ENCODE measurements at regions not wholly inside any gene's neighbourhood (a gene's known extent, or its start where the extent isn't known, plus 50 kb on each side); places are given as distances from the start of the nearest gene placed in this dataset.
A peak's percentile ranks its signal among the peaks of the same experiment; 100 is the strongest.

DNA sequence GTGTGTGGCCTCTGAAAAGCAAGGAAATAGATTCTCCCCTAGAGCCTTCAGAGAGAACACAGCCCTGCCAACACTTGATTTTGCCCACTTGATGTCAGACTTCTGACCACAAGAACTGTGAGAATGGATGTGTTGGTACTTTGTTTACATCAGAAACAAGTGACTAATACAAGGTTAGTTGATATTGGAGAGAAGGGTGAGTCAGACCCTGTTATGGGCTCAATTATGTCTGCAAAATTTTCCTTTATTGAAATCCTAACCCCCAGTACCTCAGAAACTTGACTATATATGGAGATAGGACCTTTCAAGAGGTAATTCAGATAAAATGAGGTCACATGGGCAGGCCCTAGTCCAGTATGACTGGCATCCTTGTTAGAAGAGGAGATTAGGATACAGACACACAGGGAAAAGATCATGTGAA is 226.7 kb downstream of the RFC3 start:
- ATAC-seq: no peak

GRCh38 chr13:34046457-34046856 is 228.5 kb downstream of the RFC3 start:
- ATAC-seq: no peak

- peak; percentile 73 for ATAC-seq
Observed at GRCh38 chr13:34048652-34049051, 230.7 kb downstream of the RFC3 start.

DNA sequence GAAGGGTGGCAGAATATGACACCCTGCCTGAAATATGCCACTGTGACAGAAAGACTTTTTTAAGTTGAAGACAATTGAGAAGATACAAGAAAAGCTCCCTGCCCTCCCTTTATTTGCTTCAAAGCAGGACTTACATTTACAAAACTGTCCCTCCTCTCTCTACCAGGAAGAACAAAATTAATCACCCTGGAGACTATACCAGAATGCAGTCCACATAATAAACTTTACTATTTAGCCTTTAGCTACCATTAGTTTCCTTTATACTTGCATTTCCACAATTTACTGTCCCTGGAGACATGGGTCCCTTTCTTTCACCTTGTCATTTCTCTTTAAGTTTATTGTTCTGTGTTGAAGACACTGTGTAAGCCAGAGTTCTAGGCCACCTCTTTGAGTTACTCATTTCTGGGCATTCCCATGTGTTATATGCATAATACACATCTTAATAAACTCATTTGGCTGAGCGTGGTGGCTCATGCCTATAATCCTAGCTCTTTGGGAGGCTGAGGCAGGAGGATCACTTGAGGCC is 238.8 kb downstream of the RFC3 start:
- ATAC-seq: no peak

DNA sequence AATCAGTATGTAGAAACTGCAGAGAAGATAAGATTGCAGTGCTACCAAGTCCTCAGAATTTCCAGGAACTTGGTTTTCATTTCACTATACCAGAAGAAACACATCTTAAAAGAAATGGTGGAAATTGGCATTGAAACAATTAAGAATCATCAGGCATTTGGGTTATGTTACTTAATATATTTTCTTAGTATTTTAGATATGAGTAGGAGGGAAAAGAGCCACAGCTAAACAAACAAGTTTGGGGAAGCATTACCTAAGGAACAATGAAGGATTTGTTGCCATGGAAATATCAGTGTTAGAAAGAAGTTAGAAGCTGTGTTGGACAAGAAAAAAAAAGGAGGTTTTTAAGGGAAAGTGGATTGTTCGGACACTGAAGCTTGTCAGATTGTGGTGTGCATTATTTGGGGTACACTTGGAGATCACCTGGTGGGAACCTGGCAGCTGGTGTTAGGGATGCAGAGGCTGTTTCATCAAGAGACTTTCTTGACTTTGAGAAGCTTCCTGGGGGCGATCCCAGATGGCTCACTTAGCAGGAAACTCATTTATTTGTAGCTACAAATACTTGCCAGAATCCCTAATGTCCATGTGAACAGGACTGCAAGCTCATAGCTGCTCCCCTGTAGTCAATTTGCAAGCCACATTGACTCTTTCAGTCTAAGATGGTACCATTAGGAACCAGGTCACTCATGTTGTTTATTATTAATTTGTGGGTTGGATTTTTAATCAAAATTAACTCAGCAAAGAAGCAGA is 246.7 kb downstream of the RFC3 start:
- no peak for ATAC-seq

- ATAC-seq: peak; percentile 99
Observed at GRCh38 chr13:34065928-34066327, 248.0 kb downstream of the RFC3 start.

DNA sequence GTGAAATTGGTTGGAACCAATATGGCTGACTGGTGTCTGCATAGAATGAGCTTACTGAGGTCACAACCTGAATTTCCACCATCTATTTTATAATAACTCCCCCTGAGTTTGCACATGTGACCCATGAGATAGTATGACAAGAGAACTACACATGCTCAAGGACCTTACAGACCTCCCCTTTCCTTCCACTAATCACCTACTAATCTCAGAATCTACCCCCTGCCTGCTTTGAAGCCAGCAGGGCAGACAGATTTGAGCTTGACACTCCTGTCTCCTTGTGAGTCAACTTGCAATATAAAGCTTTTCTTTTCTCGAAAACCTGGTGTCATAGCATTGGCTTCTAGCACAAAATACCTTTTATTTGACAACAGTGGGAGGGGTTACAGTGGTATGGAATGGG is 248.4 kb downstream of the RFC3 start:
- ATAC-seq: peak; percentile 9

DNA sequence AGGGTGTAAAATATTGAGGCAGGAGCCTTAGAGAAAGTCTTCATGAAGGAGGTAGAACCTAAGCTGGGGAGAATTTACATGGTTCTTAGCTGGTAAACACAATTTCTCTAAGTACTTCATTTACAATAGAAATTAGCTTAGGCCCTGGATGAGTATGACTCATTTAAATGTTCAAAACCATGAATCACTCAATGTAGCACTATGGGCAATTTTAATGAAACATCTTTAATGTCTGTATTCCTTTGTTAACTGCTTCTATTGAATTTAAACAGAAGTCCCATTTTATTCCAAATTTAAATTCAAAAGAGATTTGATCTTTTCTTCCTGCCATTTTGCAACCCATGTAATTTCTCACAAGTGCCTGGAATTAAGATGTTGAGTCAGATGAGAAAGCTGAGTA is 252.1 kb downstream of the RFC3 start:
- peak; percentile 70 for ATAC-seq

DNA sequence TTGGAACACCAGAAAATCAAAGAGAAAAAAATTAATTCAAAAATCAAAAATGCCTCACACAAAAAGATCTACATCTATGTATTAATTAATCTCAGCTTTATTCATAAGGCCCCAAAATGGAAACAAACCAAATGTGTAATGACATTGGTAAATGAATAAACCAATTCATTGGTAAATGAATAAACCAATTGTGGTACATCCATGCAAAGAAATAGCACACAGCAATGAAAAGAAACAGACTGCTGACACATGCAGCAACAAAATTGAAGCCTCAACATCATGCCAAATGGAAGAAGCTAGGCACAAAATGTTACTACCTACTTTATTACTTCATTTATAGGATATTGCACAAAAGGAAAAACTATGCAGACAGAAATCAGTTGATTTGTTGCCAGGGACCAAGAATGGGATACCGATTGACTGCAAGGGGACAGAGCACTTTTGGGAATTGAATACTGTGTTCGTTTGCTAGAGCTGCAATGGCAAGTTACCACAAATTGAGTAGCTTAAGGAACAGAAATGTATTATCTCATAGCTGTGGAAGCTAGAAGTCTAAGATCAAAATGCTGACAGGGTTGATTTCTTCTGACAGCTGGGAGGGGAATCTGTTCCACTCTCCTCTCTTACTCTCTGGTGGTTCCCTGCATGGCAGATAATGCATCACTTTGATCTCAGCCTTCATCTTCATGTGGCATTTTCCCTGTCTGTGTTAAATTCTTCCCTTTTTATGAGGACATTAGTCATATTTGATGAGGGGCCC is 252.8 kb downstream of the RFC3 start:
- ATAC-seq: no peak

GRCh38 chr13:34076319-34076718 is 258.4 kb downstream of the RFC3 start:
- ATAC-seq: no peak

GRCh38 chr13:34076943-34077703 is 259.2 kb downstream of the RFC3 start:
- no peak for ATAC-seq

GRCh38 chr13:34078334-34078999 is 260.5 kb downstream of the RFC3 start:
- ATAC-seq: no peak

DNA sequence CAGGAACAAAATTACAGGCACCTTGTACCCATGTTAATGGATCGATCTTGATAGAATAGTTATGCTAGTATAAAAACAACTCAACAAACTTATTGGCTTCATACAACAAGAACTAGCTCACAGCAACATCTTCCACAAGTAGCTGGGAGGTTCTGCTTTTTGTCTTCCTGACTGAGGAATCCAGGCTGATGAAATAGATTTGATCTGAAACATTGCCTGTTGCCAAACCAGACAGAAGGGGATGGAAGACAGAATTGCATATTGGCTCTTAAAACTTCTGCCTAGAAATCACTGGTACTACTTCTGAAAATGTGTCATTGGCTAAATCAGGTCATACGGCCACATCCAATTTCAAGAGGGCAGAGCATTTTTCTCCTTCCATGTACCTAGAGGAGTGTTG is 267.3 kb downstream of the RFC3 start:
- ATAC-seq: no peak

GRCh38 chr13:34086281-34086680 is 268.3 kb downstream of the RFC3 start:
- no peak for ATAC-seq

GRCh38 chr13:34087791-34088190 is 269.8 kb downstream of the RFC3 start:
- no peak for ATAC-seq

- no peak for ATAC-seq
Observed at GRCh38 chr13:34103854-34104253, 285.9 kb downstream of the RFC3 start.

GRCh38 chr13:34104853-34105252 is 286.9 kb downstream of the RFC3 start:
- ATAC-seq: no peak

DNA sequence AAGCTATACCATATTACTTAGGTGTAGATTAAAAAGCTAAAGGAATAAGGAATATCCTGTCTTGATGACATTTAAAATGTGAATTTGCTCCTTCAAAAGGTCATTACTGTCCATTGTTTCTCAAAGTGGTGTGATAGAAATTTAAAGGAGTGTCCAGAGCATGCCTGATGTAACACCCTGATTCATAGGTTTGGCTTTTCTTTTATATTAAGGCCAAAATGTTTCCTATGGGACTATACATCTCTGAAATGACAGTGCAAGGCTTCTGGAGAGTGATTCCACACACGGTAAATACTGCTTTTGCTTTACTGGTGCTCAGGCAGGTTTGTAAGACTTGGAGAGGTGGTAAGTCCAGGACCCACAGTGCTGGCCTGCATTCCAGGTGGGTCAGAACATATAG is 289.9 kb downstream of the RFC3 start:
- no peak for ATAC-seq

DNA sequence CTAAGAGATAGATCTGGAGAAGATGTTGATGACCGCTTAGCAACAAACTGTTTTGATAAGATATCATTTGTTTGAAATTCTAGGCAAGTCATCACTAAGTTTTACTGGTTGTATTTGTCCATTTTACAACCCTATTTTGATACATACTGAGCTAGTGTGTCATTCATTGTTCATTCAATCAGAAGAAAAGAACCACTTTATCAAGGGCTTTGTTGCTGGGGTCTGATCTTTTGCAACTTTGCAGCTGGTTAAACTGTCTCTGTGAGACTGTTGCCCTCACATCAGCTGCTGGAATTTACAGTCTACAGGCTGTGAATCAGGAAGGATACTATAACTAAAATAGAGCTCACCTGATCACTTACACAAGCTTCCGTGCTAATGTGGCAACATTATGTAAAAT is 290.5 kb downstream of the RFC3 start:
- ATAC-seq: no peak

DNA sequence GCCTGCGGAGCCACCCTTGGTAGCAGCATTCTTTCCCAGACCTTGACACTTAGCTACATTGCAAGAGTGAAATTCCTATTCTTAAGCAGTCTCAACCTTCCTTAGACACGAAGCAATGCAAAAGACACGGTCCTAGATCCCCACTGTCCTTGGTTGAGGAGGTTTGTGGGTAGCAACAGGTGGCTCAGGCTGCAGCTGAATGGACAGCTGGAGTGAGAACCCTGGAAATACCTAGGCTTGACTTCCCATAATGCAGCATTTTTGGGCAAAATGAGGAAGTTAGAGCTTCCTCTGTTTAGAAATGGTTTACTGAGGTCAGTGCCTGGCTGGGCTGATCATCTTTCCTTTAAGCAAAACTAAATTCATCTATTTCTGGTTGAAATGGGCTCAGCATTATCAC is 296.6 kb downstream of the RFC3 start:
- ATAC-seq: no peak

DNA sequence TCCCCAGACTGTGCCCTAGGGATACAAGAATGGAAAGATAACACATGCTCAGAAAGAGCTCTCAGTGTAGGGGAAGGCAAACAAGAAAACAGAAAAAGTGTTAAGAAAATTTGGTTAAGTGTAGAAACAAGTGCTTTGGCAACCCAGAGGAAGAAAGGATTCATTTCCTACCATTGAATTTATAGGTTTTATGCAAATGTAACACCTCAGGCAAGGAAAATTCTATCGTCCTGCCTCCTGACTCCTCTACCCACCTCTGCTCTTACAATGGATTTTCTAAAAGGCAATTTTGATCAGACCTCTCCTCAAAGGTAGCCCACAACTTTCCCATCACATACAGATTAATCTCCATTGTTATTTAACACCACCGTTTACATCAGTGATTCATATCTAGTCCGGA is 298.7 kb downstream of the RFC3 start:
- ATAC-seq: no peak

- ATAC-seq: no peak
Observed at GRCh38 chr13:34124666-34125306, 306.8 kb downstream of the RFC3 start.
